ENCODE measurements at regions not wholly inside any gene's neighbourhood (a gene's known extent, or its start where the extent isn't known, plus 50 kb on each side); places are given as distances from the start of the nearest gene placed in this dataset.

DNA sequence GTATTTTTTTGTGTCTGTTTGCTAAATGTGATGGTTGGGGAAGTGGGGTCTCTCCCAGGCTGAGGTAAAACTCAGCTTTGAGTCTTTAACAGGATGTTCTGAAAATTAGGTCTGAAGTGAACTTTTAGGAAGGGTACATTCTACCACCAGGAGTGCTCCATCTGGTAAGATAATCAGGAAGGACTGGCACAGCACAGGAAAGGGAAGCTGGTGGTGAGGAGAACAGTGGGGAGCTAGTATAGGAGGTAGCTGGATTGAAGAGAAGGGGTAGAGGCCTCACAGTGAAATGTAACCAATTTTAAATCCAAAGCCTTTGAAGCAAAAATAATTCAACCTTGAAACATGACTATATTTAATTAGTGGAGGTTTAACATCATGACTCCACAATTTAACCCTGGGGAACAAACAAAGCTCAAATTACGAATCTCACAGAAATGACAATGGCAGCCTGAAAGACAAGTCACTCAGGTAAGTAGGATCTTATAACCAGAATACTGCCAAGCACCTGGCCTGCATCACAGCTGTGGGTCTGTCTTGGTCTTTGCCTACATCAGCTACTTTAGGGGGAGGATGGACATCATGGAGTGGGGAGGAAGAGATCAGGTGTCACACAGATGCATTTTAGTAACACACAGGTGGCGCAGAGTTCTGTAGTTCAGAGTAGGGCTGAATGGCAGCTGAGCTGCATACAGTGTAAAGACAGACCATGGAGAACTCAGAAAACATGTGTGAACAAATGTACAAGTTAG, 445.3 kb downstream of the DMRT2 start:
- no peak overlapping the region for H3K4me3 ChIP-seq
- H3K4me1 ChIP-seq, result no peaks in the 10 kb centered on the region
- no peak for DNase-seq
- ATAC-seq (ENCODE audit: low FRiP score in 2 of 2), result no peak
- H3K36me3 ChIP-seq, result no peaks in the 10 kb centered on the region
- H3K27me3 ChIP-seq, result no peaks in the 10 kb centered on the region
- no peak overlapping the region for H3K27ac ChIP-seq
- no peaks in the 10 kb centered on the region for H3K9me3 ChIP-seq
- TF ChIP-seq POLR2A (IDR thresholded peaks at IDR 0.05) (no peak), POLR2AphosphoS5 (IDR thresholded peaks at IDR 0.05) (no peak), EP300 (IDR thresholded peaks at IDR 0.05) (no peak)
- TF ChIP-seq, protein P1, sequence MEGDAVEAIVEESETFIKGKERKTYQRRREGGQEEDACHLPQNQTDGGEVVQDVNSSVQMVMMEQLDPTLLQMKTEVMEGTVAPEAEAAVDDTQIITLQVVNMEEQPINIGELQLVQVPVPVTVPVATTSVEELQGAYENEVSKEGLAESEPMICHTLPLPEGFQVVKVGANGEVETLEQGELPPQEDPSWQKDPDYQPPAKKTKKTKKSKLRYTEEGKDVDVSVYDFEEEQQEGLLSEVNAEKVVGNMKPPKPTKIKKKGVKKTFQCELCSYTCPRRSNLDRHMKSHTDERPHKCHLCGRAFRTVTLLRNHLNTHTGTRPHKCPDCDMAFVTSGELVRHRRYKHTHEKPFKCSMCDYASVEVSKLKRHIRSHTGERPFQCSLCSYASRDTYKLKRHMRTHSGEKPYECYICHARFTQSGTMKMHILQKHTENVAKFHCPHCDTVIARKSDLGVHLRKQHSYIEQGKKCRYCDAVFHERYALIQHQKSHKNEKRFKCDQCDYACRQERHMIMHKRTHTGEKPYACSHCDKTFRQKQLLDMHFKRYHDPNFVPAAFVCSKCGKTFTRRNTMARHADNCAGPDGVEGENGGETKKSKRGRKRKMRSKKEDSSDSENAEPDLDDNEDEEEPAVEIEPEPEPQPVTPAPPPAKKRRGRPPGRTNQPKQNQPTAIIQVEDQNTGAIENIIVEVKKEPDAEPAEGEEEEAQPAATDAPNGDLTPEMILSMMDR (IDR thresholded peaks at IDR 0.05), result no peak
- WGBS, 2 donors, result 93% methylated on average over 2 of the region's 2 CpGs

DNA sequence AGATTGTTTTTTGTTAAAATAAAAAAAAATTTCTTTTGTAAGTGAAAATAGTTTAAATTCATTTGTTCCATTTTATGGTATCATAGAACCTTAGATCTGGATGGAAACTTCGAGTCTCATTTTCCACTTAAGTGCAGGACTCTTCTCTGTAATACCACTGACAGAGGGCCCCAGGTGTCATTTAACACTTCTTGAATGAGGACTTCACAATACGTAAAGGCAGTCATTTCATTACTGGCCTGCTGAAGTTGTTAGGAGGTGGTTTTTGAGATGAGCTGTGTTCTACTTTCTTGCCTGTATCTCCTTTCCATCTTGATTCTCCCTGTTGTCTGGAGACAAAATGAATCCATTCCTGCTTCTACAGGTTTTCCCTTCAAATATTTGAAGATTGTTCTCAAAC, 455.3 kb downstream of the DMRT2 start:
- DNase-seq, result no peak
- no peak for ATAC-seq (ENCODE audit: low FRiP score in 2 of 2)
- H3K4me3 ChIP-seq, result no peak overlapping the region
- no peaks in the 10 kb centered on the region for H3K27me3 ChIP-seq
- no peaks in the 10 kb centered on the region for H3K4me1 ChIP-seq
- TF ChIP-seq POLR2A (IDR thresholded peaks at IDR 0.05), result no peak
- TF ChIP-seq POLR2AphosphoS5 (IDR thresholded peaks at IDR 0.05), result no peak
- TF ChIP-seq, protein P1 (IDR thresholded peaks at IDR 0.05), result no peak
- no peak for TF ChIP-seq EP300 (IDR thresholded peaks at IDR 0.05)
- 26 to 33% methylated on average over 2 of the region's 2 CpGs for WGBS, 2 donors
- no peaks in the 10 kb centered on the region for H3K36me3 ChIP-seq
- H3K9me3 ChIP-seq, result no peaks in the 10 kb centered on the region
- no peak overlapping the region for H3K27ac ChIP-seq

DNA sequence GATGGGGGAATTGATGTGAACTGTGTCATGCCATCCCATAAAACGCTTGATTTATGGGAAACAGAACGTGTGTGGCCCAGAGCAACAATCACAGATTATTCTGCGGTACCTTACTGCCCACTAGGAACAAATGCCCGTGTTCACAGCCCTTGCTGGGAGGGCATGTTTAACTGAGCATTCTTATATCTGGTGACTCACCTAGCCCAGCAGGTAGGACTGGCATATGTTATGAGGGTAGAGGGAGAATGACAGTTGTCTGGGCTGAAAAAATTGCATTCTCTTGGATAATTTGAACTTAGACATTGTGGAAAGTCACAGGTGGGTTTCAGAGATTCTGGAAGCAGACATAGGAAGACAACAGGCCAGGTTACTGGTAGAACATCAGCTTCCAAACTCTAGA, 460.6 kb downstream of the DMRT2 start:
- H3K36me3 ChIP-seq, result no peaks in the 10 kb centered on the region
- H3K27ac ChIP-seq, result no peak overlapping the region
- TF ChIP-seq POLR2AphosphoS5 (IDR thresholded peaks at IDR 0.05) (no peak), POLR2A (IDR thresholded peaks at IDR 0.05) (no peak), EP300 (IDR thresholded peaks at IDR 0.05) (no peak)
- TF ChIP-seq, protein P1 (IDR thresholded peaks at IDR 0.05), result no peak
- H3K4me3 ChIP-seq, result no peak overlapping the region
- H3K27me3 ChIP-seq, result no peaks in the 10 kb centered on the region
- ATAC-seq (ENCODE audit: low FRiP score in 2 of 2) (no peak), DNase-seq (no peak)
- H3K4me1 ChIP-seq, result no peaks in the 10 kb centered on the region
- 80 to 88% methylated on average over 4 of the region's 4 CpGs for WGBS, 2 donors
- H3K9me3 ChIP-seq, result no peaks in the 10 kb centered on the region

DNA sequence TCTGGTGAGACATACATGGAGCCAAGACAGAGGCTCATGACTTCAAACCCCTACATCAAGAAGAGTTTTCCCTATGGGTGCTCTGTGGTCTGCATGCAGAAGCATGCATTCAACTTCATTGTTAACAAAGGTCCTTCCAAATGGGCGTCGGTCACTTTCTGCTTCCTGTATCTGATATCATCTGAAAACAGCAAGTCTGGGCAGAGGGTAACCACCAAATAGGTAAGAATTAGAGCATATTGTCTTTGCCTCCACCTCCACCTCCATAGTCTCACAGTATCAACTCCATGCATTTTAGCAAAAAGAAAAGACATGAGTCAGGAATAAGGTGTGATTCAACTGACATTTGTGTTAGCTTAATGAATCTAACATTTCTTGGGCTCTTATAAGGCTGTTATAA, 462.9 kb downstream of the DMRT2 start:
- Histone ChIP-seq H3K36me3 (no peaks in the 10 kb centered on the region), H3K27ac (no peak overlapping the region), H3K9me3 (no peaks in the 10 kb centered on the region), H3K4me1 (no peaks in the 10 kb centered on the region), H3K27me3 (no peaks in the 10 kb centered on the region), H3K4me3 (no peak overlapping the region)
- no peak for DNase-seq
- 88 to 90% methylated on average over 2 of the region's 2 CpGs for WGBS, 2 donors
- no peak for ATAC-seq (ENCODE audit: low FRiP score in 2 of 2)
- TF ChIP-seq, protein P1 (IDR thresholded peaks at IDR 0.05), result no peak
- TF ChIP-seq POLR2A (IDR thresholded peaks at IDR 0.05), result no peak
- TF ChIP-seq EP300 (IDR thresholded peaks at IDR 0.05), result no peak
- no peak for TF ChIP-seq POLR2AphosphoS5 (IDR thresholded peaks at IDR 0.05)

DNA sequence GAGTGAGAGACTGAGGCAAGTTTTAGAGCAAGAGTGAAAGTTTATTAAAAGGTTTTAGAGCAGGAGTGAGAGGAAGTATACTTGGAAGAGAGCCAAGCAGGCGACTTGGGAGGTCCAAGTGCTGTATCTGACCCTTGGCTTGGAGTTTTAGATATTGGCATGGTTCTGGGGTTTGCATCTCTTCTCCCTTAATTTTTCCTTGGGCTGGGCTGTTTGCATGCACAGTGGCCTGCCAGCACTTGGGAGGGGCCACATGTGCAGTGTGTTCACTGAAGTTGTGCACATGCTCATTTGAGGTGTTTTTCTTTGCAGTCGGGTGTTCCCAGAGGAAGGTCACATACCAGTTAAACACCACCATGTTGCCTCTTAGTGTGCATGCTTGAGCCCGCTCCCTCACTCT, 464.1 kb downstream of the DMRT2 start:
- Histone ChIP-seq H3K9me3 (no peaks in the 10 kb centered on the region), H3K4me3 (no peak overlapping the region), H3K4me1 (no peaks in the 10 kb centered on the region), H3K36me3 (no peaks in the 10 kb centered on the region), H3K27me3 (no peaks in the 10 kb centered on the region), H3K27ac (no peak overlapping the region)
- no peak for ATAC-seq (ENCODE audit: low FRiP score in 2 of 2)
- no peak for DNase-seq
- TF ChIP-seq POLR2AphosphoS5 (IDR thresholded peaks at IDR 0.05), result no peak
- no peak for TF ChIP-seq POLR2A (IDR thresholded peaks at IDR 0.05)
- TF ChIP-seq, protein P1 (IDR thresholded peaks at IDR 0.05), result no peak
- WGBS, 2 donors, result 49 to 63% methylated on average over 3 of the region's 3 CpGs
